ENCODE measurements at regions not wholly inside any gene's neighbourhood (a gene's known extent, or its start where the extent isn't known, plus 50 kb on each side); places are given as distances from the start of the nearest gene placed in this dataset.

GRCh38 chr4:91984466-91984865, 319.3 kb upstream of the GRID2 start:
- TF ChIP-seq CTCF (IDR thresholded peaks at IDR 0.05 in 8 of 11, conservative IDR thresholded peaks at IDR 0.05 in 3 of 11) (no peak), POLR2A (IDR thresholded peaks at IDR 0.05) (no peak)

Measured in spleen (tissue), 7 donors.